HepG2 (cell line): ENCODE measurements at regions not wholly inside any gene's neighbourhood (a gene's known extent, or its start where the extent isn't known, plus 50 kb on each side); places are given as distances from the start of the nearest gene placed in this dataset.

Source experiments
- CREB3 ChIP-seq: sonication (generic); formaldehyde crosslinking; IDR thresholded peaks from 2 replicates; pipeline ENCODE4 v1.5.0; 2020; ENCODE audit warnings: missing genetic modification reagents
- GPN1 ChIP-seq: sonication (generic); formaldehyde crosslinking; IDR thresholded peaks from 2 replicates; pipeline ENCODE4 v1.5.1; 2020; ENCODE audit warnings: missing genetic modification reagents, borderline replicate concordance
- HMG20B ChIP-seq: conservative IDR thresholded peaks from 2 replicates; pipeline ENCODE4 v1.6.1; 2016; ENCODE audit warnings: missing genetic modification reagents, missing compliant biosample characterization
- MLLT10 ChIP-seq: sonication (generic); formaldehyde crosslinking; IDR thresholded peaks from 2 replicates; pipeline ENCODE4 v1.4.0; 2020; ENCODE audit warnings: missing genetic modification reagents
- NFAT5 ChIP-seq: sonication (generic); formaldehyde crosslinking; IDR thresholded peaks from 2 replicates; pipeline ENCODE4 v1.4.0; 2020; ENCODE audit warnings: missing genetic modification reagents
- SRY ChIP-seq: sonication (generic); formaldehyde crosslinking; IDR thresholded peaks from 2 replicates; pipeline ENCODE4 v1.8.0; 2022; ENCODE audit warnings: mild to moderate bottlenecking, missing genetic modification reagents
- TARDBP ChIP-seq: sonication (generic); formaldehyde crosslinking; IDR thresholded peaks from 2 replicates; pipeline ENCODE4 v1.8.0; 2022; ENCODE audit warnings: mild to moderate bottlenecking, missing genetic modification reagents
- ZNF441 ChIP-seq: sonication (generic); formaldehyde crosslinking; IDR thresholded peaks from 2 replicates; pipeline ENCODE4 v1.7.0; 2021; ENCODE audit warnings: missing genetic modification reagents, borderline replicate concordance
- ZNF790 ChIP-seq: sonication (generic); formaldehyde crosslinking; IDR thresholded peaks from 2 replicates; pipeline ENCODE4 v1.8.0; 2022; ENCODE audit warnings: missing genetic modification reagents, mild to moderate bottlenecking, borderline replicate concordance

GRCh38 chr5:57406641-57407040 lies 76.0 kb downstream of the ACTBL2 start (continued):
- TF ChIP-seq NFAT5 (CRISPR knock-in tag) (no peak), ZNF441 (CRISPR knock-in tag) (no peak), ZNF790 (CRISPR knock-in tag) (no peak), HMG20B (CRISPR knock-in tag) (no peak), MLLT10 (CRISPR knock-in tag) (no peak), GPN1 (CRISPR knock-in tag) (no peak), CREB3 (CRISPR knock-in tag) (no peak), TARDBP (no peak), SRY (CRISPR knock-in tag) (no peak)
